Activated CD4-positive, alpha-beta T cell treated with anti-CD3 and anti-CD28 coated beads for 36 hours (primary cell): ENCODE measurements at regions not wholly inside any gene's neighbourhood (a gene's known extent, or its start where the extent isn't known, plus 50 kb on each side); places are given as distances from the start of the nearest gene placed in this dataset.
"Not testable (repeated sequence)": the region's sequence is repeated elsewhere in the genome, so short reads cannot be mapped to it uniquely, and the experiment has no call there.

Experiments used
- ATAC-seq: fragments of 200-7000 bp; cut with Tn5 transposase; one replicate; pipeline ENCODE4 v1.10.0; 2021; ENCODE audit warnings: mild to moderate bottlenecking, moderate library complexity
- CTCF ChIA-PET: fragments of 350-600 bp; sonication (Branson Sonifier 250); formaldehyde crosslinking; loops from one replicate; lab custom pipeline; 2021; ENCODE audit warnings: antibody characterized with exemption; lab: Charles Lee
- POLR2A ChIA-PET: fragments of 350-600 bp; sonication (Branson Sonifier 250); formaldehyde crosslinking; loops from one replicate; lab custom pipeline; 2021; ENCODE audit warnings: antibody characterized with exemption, inconsistent platforms; lab: Charles Lee
- DNase-seq: peaks from one replicate; pipeline ENCODE4 v3.0.0-alpha.2; 2020
- H3K27ac Mint-ChIP-seq: one replicate; pipeline ENCODE4 v1.8.0; 2021; ENCODE audit warnings: mixed read lengths
- H3K27me3 Mint-ChIP-seq: one replicate; pipeline ENCODE4 v1.8.0; 2021; ENCODE audit warnings: mixed read lengths
- H3K36me3 Mint-ChIP-seq: one replicate; pipeline ENCODE4 v1.8.0; 2021; ENCODE audit warnings: low read depth, mixed read lengths
- H3K4me1 Mint-ChIP-seq: one replicate; pipeline ENCODE4 v1.8.0; 2021; ENCODE audit warnings: mixed read lengths
- H3K4me3 Mint-ChIP-seq: one replicate; pipeline ENCODE4 v1.8.0; 2021; ENCODE audit warnings: mild to moderate bottlenecking, moderate library complexity, mixed read lengths
- H3K9me3 Mint-ChIP-seq: one replicate; pipeline ENCODE4 v1.8.0; 2021; ENCODE audit warnings: low read depth, mixed read lengths
- intact Hi-C, 2 experiments: fragments of 100-400 bp; cut with DNase I in 1 of 2; cut with micrococcal nuclease in 1 of 2; formaldehyde crosslinking; loops; one replicate each; pipeline versions ENCODE4 v1.14.2 to v1.15.1; 2022 to 2024; cut with DNase I, micrococcal nuclease

- intact Hi-C loops: no loop called here
- Mint-ChIP-seq H3K4me1 (no peaks in the 10 kb centered on the region), H3K4me3 (no peak overlapping the region), H3K27me3 (no peaks in the 10 kb centered on the region), H3K9me3 (peaks cover 8% of the 10 kb centered on the region), H3K36me3 (no peaks in the 10 kb centered on the region), H3K27ac (no peak overlapping the region)
- no peak for DNase-seq
- CTCF ChIA-PET: no interaction called here
- no peak for ATAC-seq
- POLR2A ChIA-PET: no interaction called here
Measured at GRCh38 chr9:103533318-103533717, 538.2 kb downstream of the CYLC2 start.

- intact Hi-C loops: no loop called here
- Mint-ChIP-seq H3K4me3 (no peak overlapping the region), H3K9me3 (peaks cover 8% of the 10 kb centered on the region), H3K27me3 (no peaks in the 10 kb centered on the region), H3K36me3 (no peaks in the 10 kb centered on the region), H3K27ac (no peak overlapping the region), H3K4me1 (no peaks in the 10 kb centered on the region)
- CTCF ChIA-PET: no interaction called here
- no peak for ATAC-seq
- POLR2A ChIA-PET: no interaction called here
- no peak for DNase-seq
Measured at GRCh38 chr9:103537426-103537825, 542.3 kb downstream of the CYLC2 start.

GRCh38 chr9:103545260-103545659 is 548.8 kb upstream of the SMC2 start:
- intact Hi-C loops: no loop called here
- no peaks in the 10 kb centered on the region for H3K27me3 Mint-ChIP-seq
- no peak overlapping the region for H3K4me3 Mint-ChIP-seq
- ATAC-seq: no peak
- no peaks in the 10 kb centered on the region for H3K9me3 Mint-ChIP-seq
- no peaks in the 10 kb centered on the region for H3K36me3 Mint-ChIP-seq
- ChIA-PET CTCF (no interaction called here), POLR2A (no interaction called here)
- no peak overlapping the region for H3K27ac Mint-ChIP-seq
- no peak for DNase-seq
- H3K4me1 Mint-ChIP-seq: no peaks in the 10 kb centered on the region

GRCh38 chr9:103552712-103553111 is 541.4 kb upstream of the SMC2 start:
- no peaks in the 10 kb centered on the region for H3K27me3 Mint-ChIP-seq
- ATAC-seq: no peak
- CTCF ChIA-PET: no interaction called here
- intact Hi-C loops: no loop called here
- no peaks in the 10 kb centered on the region for H3K4me1 Mint-ChIP-seq
- no peak overlapping the region for H3K4me3 Mint-ChIP-seq
- POLR2A ChIA-PET: no interaction called here
- DNase-seq: no peak
- no peaks in the 10 kb centered on the region for H3K36me3 Mint-ChIP-seq
- peaks cover 4% of the 10 kb centered on the region for H3K9me3 Mint-ChIP-seq
- no peak overlapping the region for H3K27ac Mint-ChIP-seq

GRCh38 chr9:103574056-103574455 is 520.1 kb upstream of the SMC2 start:
- Mint-ChIP-seq H3K36me3 (no peaks in the 10 kb centered on the region), H3K4me3 (no peak overlapping the region), H3K4me1 (no peaks in the 10 kb centered on the region), H3K9me3 (peaks cover 22% of the 10 kb centered on the region), H3K27me3 (no peaks in the 10 kb centered on the region), H3K27ac (no peak overlapping the region)
- intact Hi-C loops: no loop called here
- no peak for ATAC-seq
- ChIA-PET POLR2A (no interaction called here), CTCF (no interaction called here)
- no peak for DNase-seq

GRCh38 chr9:103586721-103587120 is 507.4 kb upstream of the SMC2 start:
- Mint-ChIP-seq H3K9me3 (peaks cover 6% of the 10 kb centered on the region), H3K4me3 (no peak overlapping the region), H3K4me1 (no peaks in the 10 kb centered on the region), H3K27me3 (no peaks in the 10 kb centered on the region), H3K36me3 (no peaks in the 10 kb centered on the region), H3K27ac (no peak overlapping the region)
- POLR2A ChIA-PET: no interaction called here
- intact Hi-C loops: no loop called here
- DNase-seq: no peak
- CTCF ChIA-PET: no interaction called here
- no peak for ATAC-seq

GRCh38 chr9:103601287-103601686 is 492.8 kb upstream of the SMC2 start:
- intact Hi-C loops: no loop called here
- ATAC-seq (no peak), DNase-seq (no peak)
- no peak overlapping the region for H3K27ac Mint-ChIP-seq
- H3K27me3 Mint-ChIP-seq: no peaks in the 10 kb centered on the region
- no peaks in the 10 kb centered on the region for H3K4me1 Mint-ChIP-seq
- H3K36me3 Mint-ChIP-seq: no peaks in the 10 kb centered on the region
- H3K9me3 Mint-ChIP-seq: peaks cover 6% of the 10 kb centered on the region
- POLR2A ChIA-PET: no interaction called here
- no peak overlapping the region for H3K4me3 Mint-ChIP-seq
- CTCF ChIA-PET: no interaction called here

- H3K4me1 Mint-ChIP-seq, ATAC-seq, intact Hi-C loops, CTCF ChIA-PET, H3K4me3 Mint-ChIP-seq, H3K27me3 Mint-ChIP-seq, DNase-seq, H3K36me3 Mint-ChIP-seq, H3K9me3 Mint-ChIP-seq, POLR2A ChIA-PET, H3K27ac Mint-ChIP-seq: not testable (repeated sequence)
Measured at GRCh38 chr9:103611950-103612349, 482.2 kb upstream of the SMC2 start.

GRCh38 chr9:103615994-103616393 is 478.1 kb upstream of the SMC2 start:
- ChIA-PET POLR2A (no interaction called here), CTCF (no interaction called here)
- Mint-ChIP-seq H3K27me3 (no peaks in the 10 kb centered on the region), H3K4me1 (no peaks in the 10 kb centered on the region), H3K27ac (no peak overlapping the region), H3K4me3 (no peak overlapping the region), H3K9me3 (peaks cover 2% of the 10 kb centered on the region), H3K36me3 (no peaks in the 10 kb centered on the region)
- ATAC-seq (no peak), DNase-seq (no peak)
- intact Hi-C loops: no loop called here

- Mint-ChIP-seq H3K27ac (no peak overlapping the region), H3K4me3 (no peak overlapping the region), H3K36me3 (no peaks in the 10 kb centered on the region), H3K9me3 (peaks cover 2% of the 10 kb centered on the region), H3K4me1 (no peaks in the 10 kb centered on the region), H3K27me3 (no peaks in the 10 kb centered on the region)
- no peak for ATAC-seq
- ChIA-PET POLR2A (no interaction called here), CTCF (no interaction called here)
- DNase-seq: no peak
- intact Hi-C loops: no loop called here
Measured at GRCh38 chr9:103617046-103617445, 477.1 kb upstream of the SMC2 start.

- ATAC-seq: no peak
- Mint-ChIP-seq H3K36me3 (no peaks in the 10 kb centered on the region), H3K27ac (no peak overlapping the region), H3K9me3 (no peaks in the 10 kb centered on the region), H3K4me3 (no peak overlapping the region), H3K27me3 (no peaks in the 10 kb centered on the region), H3K4me1 (no peaks in the 10 kb centered on the region)
- CTCF ChIA-PET: interaction anchor here (1.0 kb wide), 1 partner anchor 542 kb away, joined by 3 read pairs; no protein-coding TSS in a partner anchor
- intact Hi-C loops: no loop called here
- POLR2A ChIA-PET: no interaction called here
- DNase-seq: no peak
Measured at GRCh38 chr9:103625161-103625804, 468.8 kb upstream of the SMC2 start.

- no peaks in the 10 kb centered on the region for H3K27me3 Mint-ChIP-seq
- H3K36me3 Mint-ChIP-seq: no peaks in the 10 kb centered on the region
- H3K9me3 Mint-ChIP-seq: no peaks in the 10 kb centered on the region
- H3K4me3 Mint-ChIP-seq: no peak overlapping the region
- H3K4me1 Mint-ChIP-seq: no peaks in the 10 kb centered on the region
- intact Hi-C loops: no loop called here
- ChIA-PET CTCF (no interaction called here), POLR2A (no interaction called here)
- DNase-seq (no peak), ATAC-seq (no peak)
- H3K27ac Mint-ChIP-seq: no peak overlapping the region
Measured at GRCh38 chr9:103627731-103628130, 466.4 kb upstream of the SMC2 start.

GRCh38 chr9:103649086-103649485 is 445.0 kb upstream of the SMC2 start:
- Mint-ChIP-seq H3K4me3 (no peak overlapping the region), H3K9me3 (no peaks in the 10 kb centered on the region), H3K27ac (no peak overlapping the region), H3K27me3 (no peaks in the 10 kb centered on the region), H3K4me1 (no peaks in the 10 kb centered on the region), H3K36me3 (no peaks in the 10 kb centered on the region)
- no peak for DNase-seq
- ChIA-PET POLR2A (no interaction called here), CTCF (no interaction called here)
- ATAC-seq: no peak
- intact Hi-C loops: no loop called here
